GM19438 (cell line): ENCODE measurements at regions not wholly inside any gene's neighbourhood (a gene's known extent, or its start where the extent isn't known, plus 50 kb on each side); places are given as distances from the start of the nearest gene placed in this dataset.
"Not testable (repeated sequence)": the region's sequence is repeated elsewhere in the genome, so short reads cannot be mapped to it uniquely, and the experiment has no call there.

ENCODE experiments used
- ATAC-seq: cut with Tn5 transposase; IDR thresholded peaks from one replicate; pipeline ENCODE4 v1.9.1; 2021; ENCODE audit warnings: low read depth; ENCODE audit not compliant: unreplicated experiment

DNA sequence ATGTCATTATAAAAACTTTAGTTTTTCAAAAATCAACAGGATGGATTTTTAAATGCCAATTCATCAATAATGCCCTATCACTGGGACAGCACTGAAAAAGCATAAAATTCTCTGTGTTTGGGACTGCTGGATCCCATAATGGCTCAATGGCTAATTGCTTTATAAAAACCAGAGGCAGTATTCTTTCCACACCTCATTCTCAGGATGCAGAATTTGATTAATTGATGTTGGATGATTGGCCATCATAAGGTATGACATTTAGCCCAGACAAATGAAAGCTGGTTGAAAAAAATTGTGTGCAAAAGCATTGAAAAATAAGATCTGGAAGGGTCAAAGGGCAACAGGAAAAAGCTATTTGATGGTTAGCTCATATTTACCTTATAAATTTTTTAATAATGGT, 362.2 kb upstream of the SNX7 start:
- no peak for ATAC-seq

DNA sequence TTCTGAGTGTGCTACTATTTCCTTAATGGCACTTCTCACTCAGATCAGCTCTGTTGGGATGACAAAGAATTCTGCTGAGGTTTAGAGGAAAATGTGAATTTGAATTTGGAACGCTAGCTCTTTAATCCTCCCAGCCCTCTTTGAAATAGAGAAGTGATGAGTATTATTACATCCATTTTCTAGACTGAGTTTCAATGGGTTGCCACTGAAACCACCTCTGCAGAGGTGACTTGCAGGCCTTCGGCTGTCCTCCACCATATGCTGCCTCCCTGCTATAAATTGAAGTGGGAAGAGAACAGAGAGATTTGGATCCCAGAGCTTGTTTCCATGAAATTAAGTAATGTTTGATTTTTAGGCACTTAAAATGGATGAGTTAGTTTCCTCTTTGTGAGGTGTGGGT, 363.2 kb upstream of the SNX7 start:
- ATAC-seq: no peak

DNA sequence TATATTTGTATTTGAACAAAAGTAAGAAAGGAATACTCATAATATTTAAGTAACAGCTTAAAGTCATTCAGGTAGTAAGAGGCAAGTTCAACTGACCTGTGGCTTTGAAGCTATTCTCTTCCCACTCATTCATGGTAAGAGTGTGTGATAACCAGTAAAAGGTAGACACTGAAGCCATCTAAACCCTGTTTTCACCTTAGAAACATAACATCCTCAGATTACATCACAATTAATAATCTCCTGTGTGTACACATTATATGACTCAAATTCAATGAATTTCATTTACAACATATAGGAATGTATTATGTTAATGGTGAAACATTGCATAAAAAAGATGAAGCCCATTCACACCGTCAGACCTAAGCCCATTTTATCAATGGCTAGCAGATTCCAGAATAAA, 364.8 kb upstream of the SNX7 start:
- ATAC-seq: no peak

DNA sequence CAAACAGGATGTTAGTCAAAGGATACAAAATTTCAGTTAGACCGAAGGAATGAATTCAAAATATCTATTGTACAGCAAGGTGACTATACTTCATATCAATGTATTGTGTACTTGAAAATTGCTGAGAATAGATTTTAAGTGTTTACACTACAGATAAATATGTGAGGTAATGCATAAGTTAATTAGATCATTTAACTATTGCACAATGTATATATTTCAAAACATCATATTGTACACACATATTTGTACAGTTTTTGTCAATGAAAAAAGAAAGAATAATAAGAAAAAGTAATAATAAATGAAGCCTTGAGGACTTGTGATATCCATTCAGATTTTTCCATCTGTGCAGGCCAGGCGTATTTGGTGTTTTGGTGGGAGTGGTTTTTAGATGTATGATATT, 367.4 kb upstream of the SNX7 start:
- ATAC-seq: no peak

DNA sequence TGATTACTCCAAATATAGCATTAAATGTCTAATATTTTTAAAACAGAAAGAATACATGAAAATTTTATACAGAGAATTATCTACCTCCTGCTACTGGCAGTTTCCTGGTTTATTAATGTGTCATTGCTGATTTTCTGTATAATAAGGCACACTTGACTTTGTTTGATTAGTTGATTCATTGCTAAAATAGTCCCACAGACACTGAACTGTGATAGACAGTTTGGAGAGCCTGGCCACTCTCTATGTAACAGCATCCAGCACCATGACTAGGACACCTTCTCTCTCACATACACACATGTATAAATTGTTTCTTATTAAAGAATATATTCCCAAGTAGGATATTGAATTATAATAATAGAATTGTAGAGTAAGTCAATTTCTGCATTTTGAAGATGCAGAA, 368.5 kb upstream of the SNX7 start:
- no peak for ATAC-seq

DNA sequence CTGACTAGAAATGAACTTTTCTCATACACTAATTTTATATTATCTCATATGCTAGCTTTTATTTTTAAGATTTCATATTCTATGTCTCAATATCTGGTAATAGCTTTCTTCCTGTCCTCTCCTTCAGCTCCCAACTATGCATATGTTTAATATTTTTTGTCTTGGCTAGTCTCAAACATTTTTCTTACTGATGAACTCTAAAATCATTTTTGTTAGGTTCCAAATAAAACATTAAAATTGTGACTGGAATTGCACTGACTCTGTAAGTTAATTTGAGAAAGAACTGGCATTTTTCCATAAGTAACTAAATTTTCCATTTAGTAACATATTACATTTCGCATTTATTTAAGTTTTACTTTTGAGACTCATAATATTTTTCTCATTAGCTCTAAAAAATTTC, 368.5 kb upstream of the DPYD start:
- ATAC-seq: no peak

DNA sequence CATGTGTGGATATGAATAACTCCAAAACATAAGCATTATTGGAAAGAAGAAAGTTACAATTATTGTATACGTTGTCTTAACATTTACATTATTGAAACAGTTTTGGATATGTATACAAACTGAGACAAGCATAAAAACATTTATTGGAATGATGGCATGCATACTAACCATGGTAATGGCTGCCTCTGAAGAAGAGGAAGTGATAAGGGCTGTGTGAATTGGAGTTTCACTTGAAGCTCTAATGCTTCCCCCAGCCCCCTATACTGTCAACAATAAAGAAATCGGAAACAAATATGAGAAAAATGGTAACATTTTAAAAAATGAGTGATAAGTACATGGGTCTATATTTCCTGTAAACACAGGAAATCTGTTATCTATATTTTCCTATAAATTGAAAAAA, 367.7 kb upstream of the DPYD start:
- no peak for ATAC-seq

DNA sequence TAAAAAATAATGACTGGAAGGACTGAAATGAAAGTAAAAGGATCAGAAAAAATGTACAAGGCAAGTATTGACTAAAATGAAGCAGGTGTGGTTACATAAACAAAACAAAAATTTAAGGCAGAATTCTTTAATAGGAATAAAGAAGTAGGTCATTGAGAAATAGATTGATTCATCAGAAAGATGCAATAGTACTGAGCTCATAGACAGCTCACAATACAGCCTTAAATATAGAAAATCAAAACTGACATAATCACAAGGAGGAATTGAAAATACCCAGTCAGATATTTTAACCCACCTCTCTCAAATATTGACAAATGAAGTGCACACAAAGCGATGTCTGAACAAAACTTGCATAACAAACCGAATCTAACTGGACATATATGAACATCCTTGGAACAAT, 366.8 kb upstream of the DPYD start:
- ATAC-seq: no peak

DNA sequence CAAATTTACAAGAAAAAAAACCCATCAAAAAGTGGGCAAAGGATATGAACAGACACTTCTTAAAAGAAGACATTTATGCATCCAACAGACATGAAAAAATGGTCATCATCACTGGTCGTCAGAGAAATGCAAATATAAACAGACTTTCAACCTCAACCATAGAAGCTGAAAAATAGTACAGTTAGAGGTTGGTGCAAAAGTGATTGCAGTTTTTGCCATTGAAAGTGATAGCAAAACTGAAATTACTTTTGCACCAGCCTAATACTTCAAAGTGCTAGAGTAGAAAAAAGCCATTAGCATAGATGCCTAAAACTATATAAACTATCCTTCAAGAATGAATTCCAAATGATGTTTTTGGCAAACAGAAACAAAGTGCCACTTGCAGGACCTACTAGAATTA, 365.8 kb upstream of the DPYD start:
- no peak for ATAC-seq

DNA sequence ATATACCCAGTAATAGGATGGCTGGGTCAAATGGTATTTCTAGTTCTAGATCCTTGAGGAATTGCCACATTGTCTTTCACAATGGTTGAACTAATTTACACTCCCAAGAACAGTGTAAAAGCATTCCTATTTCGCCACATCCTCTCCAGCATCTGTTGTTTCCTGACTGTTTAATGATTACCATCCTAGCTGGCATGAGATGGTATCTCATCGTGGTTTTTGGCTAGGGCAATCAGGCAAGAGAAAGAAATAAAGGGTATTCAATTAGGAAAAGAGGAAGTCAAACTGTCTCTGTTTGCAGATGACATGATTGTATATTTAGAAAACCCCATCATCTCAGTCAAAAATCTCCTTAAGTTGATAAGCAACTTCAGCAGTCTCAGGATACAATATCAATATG, 364.5 kb upstream of the DPYD start:
- ATAC-seq: not testable (repeated sequence)

DNA sequence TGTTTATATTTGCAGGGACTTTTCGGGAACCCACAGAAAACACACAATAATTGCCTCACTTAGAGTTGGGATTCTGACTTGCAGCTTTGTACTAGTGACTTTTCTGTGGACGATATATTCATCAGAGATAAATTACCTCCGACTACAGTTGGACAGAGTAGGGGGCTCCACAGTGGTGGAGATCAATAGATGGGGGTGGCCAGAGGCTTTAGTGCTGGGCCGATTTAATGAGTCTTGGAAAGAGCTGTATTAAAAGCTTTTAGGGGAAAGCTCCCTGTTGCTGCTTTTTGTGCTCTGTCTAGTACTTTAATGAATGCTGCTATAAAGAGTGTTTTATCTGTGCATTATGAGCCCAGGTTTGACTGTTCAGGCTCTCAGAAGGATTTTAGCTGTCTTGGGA, 359.2 kb upstream of the DPYD start:
- ATAC-seq: no peak

DNA sequence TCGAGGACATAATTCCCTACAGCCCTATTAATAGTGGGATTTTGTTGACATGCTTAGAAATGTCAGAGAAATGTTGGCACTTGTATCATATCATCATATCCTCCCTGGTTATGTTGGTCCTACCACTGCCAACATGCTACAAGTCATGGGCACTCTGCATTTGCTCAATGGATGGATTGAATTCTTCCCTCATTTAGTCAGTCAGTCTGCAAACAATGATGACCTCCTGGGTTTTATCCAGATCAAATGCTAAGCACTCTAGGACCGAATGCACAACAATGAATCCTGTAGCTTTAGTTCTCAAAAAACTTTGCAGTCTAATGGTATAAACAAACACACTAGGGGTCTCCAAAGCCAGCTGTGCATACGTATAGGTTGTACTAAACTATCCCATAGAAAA, 357.2 kb upstream of the DPYD start:
- no peak for ATAC-seq

DNA sequence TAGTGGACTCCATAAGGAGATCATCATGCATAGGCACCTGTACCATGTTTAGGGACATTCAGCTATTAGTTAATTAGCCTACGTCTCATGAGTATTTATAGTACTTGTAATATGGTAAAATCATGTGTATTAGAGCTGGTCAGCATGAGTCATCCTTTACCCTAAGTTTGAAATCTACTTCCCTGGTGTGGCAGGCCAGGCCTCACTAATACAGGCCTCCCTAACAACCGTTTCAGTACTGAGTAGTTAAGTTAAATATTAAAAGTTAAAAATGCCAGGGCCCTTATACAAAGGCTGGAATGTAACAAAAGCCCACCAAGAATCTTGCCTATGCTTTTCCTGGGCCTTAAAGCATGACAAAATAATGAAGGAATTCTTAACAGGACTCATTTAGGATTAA, 356.3 kb upstream of the DPYD start:
- no peak for ATAC-seq

DNA sequence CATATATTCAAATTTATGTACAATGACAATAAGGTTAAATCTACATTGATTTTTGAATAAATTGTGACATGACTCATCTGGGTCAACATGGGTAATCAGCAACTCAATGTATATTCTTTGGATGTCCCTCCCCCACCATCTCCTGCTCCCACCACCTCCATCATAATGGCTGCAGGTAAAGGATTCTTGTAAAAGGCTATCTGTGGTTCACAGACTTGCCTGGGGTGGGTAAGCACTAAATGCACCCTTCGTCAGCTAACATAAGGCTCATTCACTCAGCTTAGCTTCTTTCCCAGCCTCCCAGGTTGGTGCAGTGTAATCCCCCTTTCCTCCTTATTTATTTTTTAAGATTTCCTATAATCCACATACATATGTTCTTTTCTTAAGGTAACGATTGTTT, 355.7 kb upstream of the DPYD start:
- ATAC-seq: no peak

DNA sequence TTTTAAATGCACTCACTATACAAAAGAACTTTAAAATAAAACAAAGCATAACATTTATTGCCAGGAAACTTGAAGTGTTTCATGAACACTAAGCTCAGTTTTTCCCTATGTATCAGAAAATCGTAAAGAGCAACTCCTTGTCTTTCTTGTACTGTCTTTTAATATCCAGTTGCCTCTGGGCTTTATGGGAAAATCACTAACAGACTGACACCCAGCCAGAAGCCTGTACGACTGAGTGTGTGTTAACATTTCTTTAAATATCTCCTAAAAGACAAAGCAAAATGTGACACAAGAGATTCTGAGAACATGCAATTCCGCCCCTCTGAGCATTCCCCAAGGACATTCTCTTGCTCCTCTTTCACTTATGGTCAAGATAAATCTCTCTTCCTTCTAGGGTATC, 347.5 kb upstream of the DPYD start:
- ATAC-seq: no peak

DNA sequence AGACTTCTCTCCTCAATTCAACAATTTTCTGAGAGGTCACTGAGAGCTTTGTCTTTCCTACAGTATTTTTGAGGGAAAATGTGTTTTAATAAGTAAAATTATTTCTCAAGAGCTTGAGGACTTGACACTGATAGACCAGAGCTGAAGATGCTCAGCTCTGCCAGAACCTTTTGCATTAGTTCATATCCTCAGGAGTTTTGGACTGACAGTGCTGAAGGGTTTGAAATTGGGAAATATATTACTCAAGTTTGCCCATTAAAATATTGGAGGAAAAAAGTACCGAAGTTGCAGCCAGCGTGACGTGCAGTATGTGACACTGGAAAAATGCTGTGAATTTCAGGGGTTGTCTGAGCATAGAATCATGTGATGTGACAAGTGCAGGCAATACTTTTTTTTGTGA, 346.6 kb upstream of the DPYD start:
- no peak for ATAC-seq

DNA sequence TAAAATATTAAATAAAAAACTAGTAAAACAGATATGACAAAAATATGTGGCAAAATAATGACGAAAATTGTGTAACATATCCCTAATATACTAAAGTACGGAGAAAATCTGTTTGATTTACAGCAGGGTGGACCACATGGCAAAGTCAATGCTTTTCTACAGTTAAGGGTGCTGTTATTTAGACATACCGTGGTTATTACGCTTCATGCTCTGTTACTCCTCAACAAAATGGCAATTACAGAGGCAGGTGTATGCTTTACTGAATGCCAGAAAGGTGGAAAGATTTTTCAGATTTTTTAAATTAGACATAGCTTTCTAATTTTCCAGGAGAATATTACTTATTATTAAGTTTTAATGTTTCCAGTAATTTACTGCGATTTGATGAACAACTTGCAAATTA, 343.9 kb upstream of the DPYD start:
- ATAC-seq: no peak

DNA sequence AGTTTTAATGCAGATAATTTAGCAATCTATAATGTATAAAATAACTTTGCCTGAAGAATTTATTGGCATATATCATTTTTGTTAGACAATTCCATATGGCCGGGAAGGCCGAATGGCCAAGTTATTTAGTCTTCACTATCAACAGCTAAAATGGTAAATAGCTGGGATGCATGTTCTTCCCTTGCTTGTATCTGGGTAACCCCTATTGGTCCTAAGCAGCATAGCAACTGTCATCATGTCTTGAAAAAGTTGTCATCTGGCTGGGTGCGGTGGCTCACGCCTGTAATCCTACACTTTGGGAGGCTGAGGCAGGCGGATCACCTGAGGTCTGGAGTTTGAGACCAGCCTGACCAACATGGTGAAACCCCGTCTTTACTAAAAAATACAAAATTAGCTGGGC, 340.0 kb upstream of the DPYD start:
- no peak for ATAC-seq

DNA sequence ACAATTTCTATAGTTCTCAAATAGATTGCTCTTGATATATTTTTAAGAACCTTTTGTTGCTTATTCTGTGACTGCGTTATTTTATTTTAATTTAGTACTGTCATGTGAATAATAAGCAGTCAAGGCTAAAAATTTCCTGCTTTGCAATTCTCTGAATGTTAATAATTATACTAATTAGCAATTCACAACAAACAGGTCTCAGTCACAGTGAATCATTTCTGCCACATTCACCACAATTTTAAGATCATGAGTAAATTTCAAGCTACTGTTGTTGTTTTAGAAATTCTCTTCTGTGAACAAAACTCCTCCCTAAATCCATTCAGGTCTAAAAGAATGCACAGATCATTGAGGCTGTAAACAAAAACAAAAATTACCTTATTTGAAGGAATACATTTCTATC, 339.6 kb upstream of the DPYD start:
- no peak for ATAC-seq

DNA sequence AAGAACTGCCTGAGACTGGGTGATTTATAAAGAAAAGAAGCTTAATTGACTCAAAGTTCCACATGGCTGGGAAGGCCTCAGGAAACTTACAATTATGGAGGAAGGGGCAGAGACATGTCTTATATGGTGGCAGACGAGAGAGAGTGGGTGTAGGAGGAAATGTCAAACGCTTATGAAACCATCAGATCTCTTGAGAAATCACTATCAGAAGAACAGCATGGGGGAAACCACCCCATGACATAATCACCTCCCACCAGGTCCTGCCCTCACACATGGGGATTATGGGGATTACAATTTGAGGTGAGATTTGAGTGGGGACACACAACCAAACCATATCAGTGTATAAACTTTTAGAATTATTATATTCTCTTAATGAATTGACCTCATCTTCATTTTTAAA, 335.9 kb upstream of the DPYD start:
- ATAC-seq: no peak

DNA sequence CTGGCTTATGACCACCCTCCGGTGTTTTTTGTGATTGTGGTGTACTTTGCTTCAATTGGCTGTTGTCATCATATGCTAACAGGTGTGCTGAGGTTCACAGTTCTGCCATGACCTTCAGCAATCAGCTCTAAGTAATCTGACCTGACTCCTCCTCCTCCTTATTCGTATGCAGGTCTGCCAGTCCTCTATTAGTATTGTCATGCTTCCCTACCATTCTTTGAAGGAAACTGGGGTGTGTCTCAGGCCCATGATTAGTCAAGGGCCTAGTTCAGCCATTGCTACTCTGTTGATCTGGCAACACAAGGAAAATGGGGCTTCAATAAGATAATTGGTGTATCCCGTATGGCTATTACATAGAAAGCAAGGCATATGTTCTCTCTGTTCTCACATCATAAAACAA, 332.3 kb upstream of the DPYD start:
- ATAC-seq: no peak

DNA sequence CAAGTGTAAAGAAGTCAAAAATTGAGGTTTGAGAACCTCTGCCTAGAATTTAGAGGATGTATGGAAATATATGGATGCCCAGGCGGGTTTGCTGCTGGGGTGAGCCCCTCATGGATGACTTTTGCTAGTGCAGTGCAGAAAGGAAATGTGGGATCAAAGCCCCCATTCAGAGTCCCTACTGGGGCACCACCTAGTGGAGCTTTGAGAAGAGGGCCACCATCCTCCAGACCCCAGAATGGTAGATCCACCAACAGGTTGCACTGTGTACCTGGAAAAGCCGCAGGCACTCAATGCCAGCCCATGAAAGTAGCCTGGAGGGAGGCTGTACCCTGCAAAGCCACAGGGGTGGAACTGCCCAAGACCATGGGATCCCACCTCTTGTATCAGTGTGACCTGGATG, 330.7 kb upstream of the DPYD start:
- ATAC-seq: no peak

DNA sequence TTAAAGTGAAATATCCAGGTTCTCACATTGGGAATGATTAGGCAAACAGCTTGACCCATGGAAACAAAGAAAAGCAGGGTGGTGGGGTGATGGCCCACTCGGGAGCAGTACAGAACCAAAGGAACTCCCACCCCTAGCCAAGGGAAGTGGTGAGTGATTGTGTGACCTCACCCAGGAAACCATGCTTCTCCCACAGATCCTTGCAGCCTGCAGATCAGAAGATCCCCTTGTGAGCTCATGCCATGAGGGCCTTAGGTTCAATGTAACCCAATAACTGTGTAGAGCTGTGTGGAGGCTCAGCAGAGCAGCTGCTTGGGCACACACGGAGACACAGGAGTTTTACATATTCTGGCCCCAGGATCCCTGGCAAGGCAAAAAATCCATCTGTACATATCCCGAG, 311.8 kb upstream of the DPYD start:
- ATAC-seq: no peak

DNA sequence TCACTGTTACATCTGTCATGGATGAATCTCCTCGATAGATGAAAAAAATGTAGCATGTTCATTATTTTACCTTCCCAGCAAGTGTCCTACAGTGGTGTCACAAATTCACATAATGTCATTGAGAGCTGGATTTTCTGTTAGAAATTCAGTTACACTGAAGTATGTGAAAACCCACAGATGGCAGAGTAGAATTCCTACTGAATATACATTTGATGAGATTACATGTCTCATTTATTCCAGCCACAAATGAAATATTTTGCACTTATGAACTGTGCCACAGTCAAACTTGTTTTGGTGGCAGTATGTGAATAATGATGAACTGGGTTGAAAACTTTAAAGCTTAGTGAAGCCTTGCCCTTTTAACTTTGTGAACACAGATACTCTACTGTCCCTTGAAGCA, 301.9 kb upstream of the DPYD start:
- ATAC-seq: no peak
